MM.1S (cell line): ENCODE measurements at regions not wholly inside any gene's neighbourhood (a gene's known extent, or its start where the extent isn't known, plus 50 kb on each side); places are given as distances from the start of the nearest gene placed in this dataset.

Experiments
- DNase-seq: peaks from one replicate; pipeline ENCODE4 v3.0.0-alpha.2; 2015
- H2AFZ ChIP-seq: fragments of 300-600 bp; sonication (generic); 2 replicates; pipeline ENCODE4 v1.6.0; 2016; ENCODE audit warnings: antibody characterized with exemption, low read length
- H3F3A ChIP-seq: fragments of 300-600 bp; sonication (generic); 2 replicates; pipeline ENCODE4 v1.6.1; 2016; ENCODE audit warnings: mild to moderate bottlenecking, antibody characterized with exemption, low read length, moderate library complexity, mixed read lengths; ENCODE audit not compliant: insufficient read depth
- H3K27ac ChIP-seq: fragments of 300-600 bp; sonication (generic); 2 replicates; pipeline ENCODE4 v1.5.1; 2016; ENCODE audit warnings: mild to moderate bottlenecking, low read length
- H3K27me3 ChIP-seq: fragments of 300-600 bp; sonication (generic); replicated peaks from 2 replicates; pipeline ENCODE4 v1.6.0; 2016; ENCODE audit warnings: low read length; ENCODE audit not compliant: insufficient read depth
- H3K36me3 ChIP-seq: fragments of 300-600 bp; sonication (generic); replicated peaks from 2 replicates; pipeline ENCODE4 v1.6.1; 2016; ENCODE audit warnings: mild to moderate bottlenecking, low read length, mixed read lengths; ENCODE audit not compliant: insufficient read depth
- H3K4me1 ChIP-seq: fragments of 300-600 bp; sonication (generic); 2 replicates; pipeline ENCODE4 v1.6.1; 2016; ENCODE audit warnings: low read length, mixed read lengths
- H3K4me2 ChIP-seq: fragments of 300-600 bp; sonication (generic); 2 replicates; pipeline ENCODE4 v1.6.0; 2016; ENCODE audit warnings: low read depth, low read length
- H3K4me3 ChIP-seq: fragments of 300-600 bp; sonication (generic); 2 replicates; pipeline ENCODE4 v1.5.1; 2016; ENCODE audit warnings: low read length, mixed read lengths
- H3K79me2 ChIP-seq: fragments of 300-600 bp; sonication (generic); 2 replicates; pipeline ENCODE4 v1.6.1; 2016; ENCODE audit warnings: mixed run types, low read length, mixed read lengths
- H3K9ac ChIP-seq: fragments of 300-600 bp; sonication (generic); 2 replicates; pipeline ENCODE4 v1.6.1; 2016; ENCODE audit warnings: low read length, mixed read lengths
- H3K9me2 ChIP-seq: fragments of 300-600 bp; sonication (generic); replicated peaks from 2 replicates; pipeline ENCODE4 v1.6.1; 2016; ENCODE audit warnings: mild to moderate bottlenecking, low read length, mixed read lengths; ENCODE audit not compliant: insufficient read depth
- H3K9me3 ChIP-seq: fragments of 300-600 bp; sonication (generic); replicated peaks from 2 replicates; pipeline ENCODE4 v1.6.1; 2016; ENCODE audit warnings: mild to moderate bottlenecking, low read length, mixed read lengths; ENCODE audit not compliant: insufficient read depth
- H4K20me1 ChIP-seq: fragments of 300-600 bp; sonication (generic); 2 replicates; pipeline ENCODE4 v1.6.1; 2016; ENCODE audit warnings: mild to moderate bottlenecking, low read length, moderate library complexity, mixed read lengths; ENCODE audit not compliant: insufficient read depth
- EZH2 ChIP-seq: fragments of 300-600 bp; sonication (generic); optimal IDR thresholded peaks from 2 replicates; pipeline ENCODE3; 2017; ENCODE audit warnings: low read depth, mild to moderate bottlenecking, antibody characterized with exemption, low read length, mixed read lengths
- EZH2phosphoT487 ChIP-seq: fragments of 300-600 bp; sonication (generic); IDR thresholded peaks from 2 replicates; pipeline ENCODE4 v1.6.1; 2018; ENCODE audit warnings: antibody characterized with exemption, low read length
- TF ChIP-seq, protein P1 (sequence below): fragments of 300-600 bp; sonication (generic); IDR thresholded peaks from 2 replicates; pipeline ENCODE4 v1.5.1; 2016; ENCODE audit warnings: antibody characterized with exemption, low read length, mixed read lengths

DNA sequence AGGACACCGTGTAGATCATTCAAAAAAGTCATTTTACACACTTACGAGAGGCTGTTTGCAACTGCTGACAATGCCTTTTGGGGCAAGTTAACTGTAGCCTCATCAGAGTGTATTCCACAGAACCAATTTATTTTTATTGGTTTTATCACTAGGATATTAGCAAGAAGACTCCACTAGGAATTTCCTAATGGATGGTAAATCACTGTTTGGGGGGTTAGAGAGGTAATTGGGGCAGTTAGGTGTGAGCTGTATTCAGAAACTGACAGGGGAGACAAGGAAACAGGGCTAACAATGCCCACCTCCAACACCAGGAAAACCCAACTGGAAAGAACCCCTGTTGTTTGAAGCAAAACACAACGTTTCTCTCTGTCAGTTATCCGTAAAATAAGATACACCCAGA lies 383.0 kb upstream of the SHH start:
- Histone ChIP-seq H3K9me2 (no peaks in the 10 kb centered on the region), H3K4me1 (no peaks in the 10 kb centered on the region), H3F3A (no peaks in the 10 kb centered on the region), H3K4me2 (no peak overlapping the region), H3K9ac (no peak overlapping the region), H2AFZ (no peak overlapping the region), H3K9me3 (no peaks in the 10 kb centered on the region), H3K27ac (no peak overlapping the region), H3K4me3 (no peak overlapping the region), H3K27me3 (peaks cover 53% of the 10 kb centered on the region), H3K36me3 (no peaks in the 10 kb centered on the region), H4K20me1 (no peaks in the 10 kb centered on the region), H3K79me2 (no peaks in the 10 kb centered on the region)
- TF ChIP-seq, protein P1, sequence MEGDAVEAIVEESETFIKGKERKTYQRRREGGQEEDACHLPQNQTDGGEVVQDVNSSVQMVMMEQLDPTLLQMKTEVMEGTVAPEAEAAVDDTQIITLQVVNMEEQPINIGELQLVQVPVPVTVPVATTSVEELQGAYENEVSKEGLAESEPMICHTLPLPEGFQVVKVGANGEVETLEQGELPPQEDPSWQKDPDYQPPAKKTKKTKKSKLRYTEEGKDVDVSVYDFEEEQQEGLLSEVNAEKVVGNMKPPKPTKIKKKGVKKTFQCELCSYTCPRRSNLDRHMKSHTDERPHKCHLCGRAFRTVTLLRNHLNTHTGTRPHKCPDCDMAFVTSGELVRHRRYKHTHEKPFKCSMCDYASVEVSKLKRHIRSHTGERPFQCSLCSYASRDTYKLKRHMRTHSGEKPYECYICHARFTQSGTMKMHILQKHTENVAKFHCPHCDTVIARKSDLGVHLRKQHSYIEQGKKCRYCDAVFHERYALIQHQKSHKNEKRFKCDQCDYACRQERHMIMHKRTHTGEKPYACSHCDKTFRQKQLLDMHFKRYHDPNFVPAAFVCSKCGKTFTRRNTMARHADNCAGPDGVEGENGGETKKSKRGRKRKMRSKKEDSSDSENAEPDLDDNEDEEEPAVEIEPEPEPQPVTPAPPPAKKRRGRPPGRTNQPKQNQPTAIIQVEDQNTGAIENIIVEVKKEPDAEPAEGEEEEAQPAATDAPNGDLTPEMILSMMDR: no peak
- TF ChIP-seq EZH2 (no peak), EZH2phosphoT487 (no peak)
- no peak for DNase-seq

DNA sequence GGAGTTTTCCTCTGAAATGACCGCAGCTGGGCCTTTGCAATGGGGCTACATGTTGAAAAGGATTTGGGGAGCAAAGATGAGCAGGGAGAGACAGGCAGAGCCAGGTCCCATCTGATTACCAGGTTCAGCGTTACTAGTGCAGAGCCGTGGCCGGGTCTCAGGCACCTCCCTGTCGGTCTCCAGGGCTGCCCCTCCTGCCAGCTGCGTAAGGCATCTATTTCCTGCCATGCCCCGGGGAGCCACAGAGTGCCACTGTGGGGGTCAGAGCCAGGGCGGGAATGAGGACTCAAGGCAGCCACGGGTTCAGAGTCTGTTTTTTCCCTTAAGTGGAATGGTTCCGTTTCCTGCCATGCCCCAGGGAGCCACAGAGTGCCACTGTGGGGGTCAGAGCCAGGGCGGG lies 382.6 kb upstream of the SHH start:
- peaks cover 53% of the 10 kb centered on the region for H3K27me3 ChIP-seq

DNA sequence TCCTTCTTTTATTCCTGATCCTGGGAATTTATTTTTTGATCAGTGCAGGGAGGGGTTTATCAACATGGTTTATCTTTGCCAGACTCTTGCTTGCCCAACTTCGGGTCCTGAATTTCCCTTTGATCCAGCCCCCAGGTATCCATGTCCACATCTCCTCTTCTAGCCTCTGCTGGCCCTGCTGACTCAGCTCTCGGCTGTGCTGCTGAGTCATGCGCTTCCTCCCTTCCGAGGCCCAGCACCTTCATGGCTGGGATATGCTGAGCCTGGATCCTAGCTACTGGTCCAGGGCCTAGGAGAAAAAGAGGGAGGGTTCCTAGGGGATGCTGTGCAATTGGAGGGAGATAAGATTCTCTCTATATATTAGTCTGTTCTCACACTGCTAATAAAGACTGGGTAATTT lies 380.7 kb upstream of the SHH start:
- no peak overlapping the region for H3K4me3 ChIP-seq
- no peak overlapping the region for H2AFZ ChIP-seq
- H3K36me3 ChIP-seq: no peaks in the 10 kb centered on the region
- H3K4me2 ChIP-seq: no peak overlapping the region
- no peak overlapping the region for H3K9ac ChIP-seq
- TF ChIP-seq EZH2 (no peak), EZH2phosphoT487 (no peak)
- TF ChIP-seq, protein P1: no peak
- DNase-seq: no peak
- no peaks in the 10 kb centered on the region for H4K20me1 ChIP-seq
- H3K79me2 ChIP-seq: no peaks in the 10 kb centered on the region
- H3F3A ChIP-seq: no peaks in the 10 kb centered on the region
- no peaks in the 10 kb centered on the region for H3K9me3 ChIP-seq
- no peaks in the 10 kb centered on the region for H3K4me1 ChIP-seq
- no peaks in the 10 kb centered on the region for H3K9me2 ChIP-seq
- peaks cover 36% of the 10 kb centered on the region for H3K27me3 ChIP-seq
- no peak overlapping the region for H3K27ac ChIP-seq

More for the DNA sequence above, 382.6 kb upstream of the SHH start:
- Histone ChIP-seq H3K79me2 (no peaks in the 10 kb centered on the region), H3K9me3 (no peaks in the 10 kb centered on the region), H3F3A (no peaks in the 10 kb centered on the region), H3K9me2 (no peaks in the 10 kb centered on the region), H3K27ac (no peak overlapping the region), H3K36me3 (no peaks in the 10 kb centered on the region), H2AFZ (no peak overlapping the region), H3K4me1 (no peaks in the 10 kb centered on the region), H3K4me3 (no peak overlapping the region), H4K20me1 (no peaks in the 10 kb centered on the region), H3K9ac (no peak overlapping the region), H3K4me2 (no peak overlapping the region)
- no peak for DNase-seq
- TF ChIP-seq EZH2: no peak
- TF ChIP-seq EZH2phosphoT487: no peak
- TF ChIP-seq, protein P1: no peak
